GM18873 (cell line): ENCODE measurements at regions not wholly inside any gene's neighbourhood (a gene's known extent, or its start where the extent isn't known, plus 50 kb on each side); places are given as distances from the start of the nearest gene placed in this dataset.
A peak's percentile ranks its signal among the peaks of the same experiment; 100 is the strongest.

Experiments
- ATAC-seq: cut with Tn5 transposase; IDR thresholded peaks from one replicate; pipeline ENCODE4 v1.9.1; 2021; ENCODE audit warnings: mild to moderate bottlenecking, moderate library complexity, moderate number of reproducible peaks; ENCODE audit not compliant: unreplicated experiment, low FRiP score

DNA sequence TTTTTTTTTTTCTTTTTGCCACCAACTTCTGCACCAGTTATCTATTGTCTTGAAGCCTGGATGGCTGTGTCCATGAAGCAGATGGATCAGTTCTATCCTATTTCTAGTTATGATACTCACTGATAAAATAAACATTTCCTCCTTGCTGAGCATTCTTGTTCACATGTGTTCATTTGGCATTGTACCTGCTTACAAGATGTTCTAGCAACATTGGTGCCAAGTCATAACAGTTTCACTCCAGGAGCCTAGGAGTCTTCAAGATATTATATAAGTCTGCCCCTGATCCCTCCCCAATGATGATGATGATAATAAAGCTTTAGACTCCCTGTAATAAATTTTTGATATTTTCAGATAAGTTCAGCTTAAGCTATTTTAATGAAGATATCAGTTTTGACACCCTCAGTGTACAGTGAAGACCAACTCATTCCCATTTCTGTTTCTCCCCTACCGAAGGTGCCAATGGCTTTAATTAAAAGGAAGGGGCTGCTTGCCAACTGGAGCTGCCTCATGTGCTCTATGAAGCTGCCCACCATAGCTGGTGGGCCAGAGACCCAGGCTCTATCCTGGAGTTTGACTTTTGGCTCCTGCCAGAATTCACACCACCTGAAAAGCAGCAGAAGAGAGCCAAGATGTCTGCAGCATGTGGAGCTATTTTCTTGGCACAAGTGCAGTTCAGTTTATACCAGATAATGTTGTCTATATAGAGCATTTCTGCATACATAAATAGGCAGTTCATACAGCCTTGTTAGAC is 265.4 kb upstream of the TET2 start:
- ATAC-seq = no peak

DNA sequence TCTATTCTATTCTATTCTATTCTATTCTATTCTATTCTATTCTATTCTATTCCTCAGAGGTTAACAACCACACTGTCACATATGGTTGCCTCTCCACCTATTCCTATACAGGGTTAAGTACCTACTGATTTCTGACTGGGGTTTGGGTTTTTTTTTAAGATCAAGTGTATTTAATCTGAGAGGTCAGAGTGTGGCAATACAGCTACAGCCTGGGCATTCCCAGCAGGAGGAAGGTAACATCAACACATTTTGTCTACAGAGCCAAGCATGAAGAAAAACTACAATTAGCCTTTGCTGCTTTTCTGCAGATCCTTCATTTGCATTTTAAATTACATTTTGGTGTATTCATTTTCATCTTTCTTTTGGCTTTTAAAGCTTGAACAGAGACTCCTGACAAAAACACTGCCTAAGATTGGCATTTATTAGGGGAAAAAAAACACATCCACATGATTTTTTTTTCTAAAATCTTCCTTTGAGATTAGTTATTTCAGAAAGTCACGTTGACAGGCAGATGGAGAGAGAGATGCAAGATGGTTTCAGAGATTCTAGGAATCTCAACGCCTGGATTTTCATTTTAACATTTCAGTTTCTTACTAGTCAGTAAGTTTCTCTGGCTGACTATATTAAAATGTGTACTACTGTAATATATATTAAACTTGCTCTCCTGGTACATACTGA is 255.9 kb upstream of the TET2 start:
- ATAC-seq = no peak

DNA sequence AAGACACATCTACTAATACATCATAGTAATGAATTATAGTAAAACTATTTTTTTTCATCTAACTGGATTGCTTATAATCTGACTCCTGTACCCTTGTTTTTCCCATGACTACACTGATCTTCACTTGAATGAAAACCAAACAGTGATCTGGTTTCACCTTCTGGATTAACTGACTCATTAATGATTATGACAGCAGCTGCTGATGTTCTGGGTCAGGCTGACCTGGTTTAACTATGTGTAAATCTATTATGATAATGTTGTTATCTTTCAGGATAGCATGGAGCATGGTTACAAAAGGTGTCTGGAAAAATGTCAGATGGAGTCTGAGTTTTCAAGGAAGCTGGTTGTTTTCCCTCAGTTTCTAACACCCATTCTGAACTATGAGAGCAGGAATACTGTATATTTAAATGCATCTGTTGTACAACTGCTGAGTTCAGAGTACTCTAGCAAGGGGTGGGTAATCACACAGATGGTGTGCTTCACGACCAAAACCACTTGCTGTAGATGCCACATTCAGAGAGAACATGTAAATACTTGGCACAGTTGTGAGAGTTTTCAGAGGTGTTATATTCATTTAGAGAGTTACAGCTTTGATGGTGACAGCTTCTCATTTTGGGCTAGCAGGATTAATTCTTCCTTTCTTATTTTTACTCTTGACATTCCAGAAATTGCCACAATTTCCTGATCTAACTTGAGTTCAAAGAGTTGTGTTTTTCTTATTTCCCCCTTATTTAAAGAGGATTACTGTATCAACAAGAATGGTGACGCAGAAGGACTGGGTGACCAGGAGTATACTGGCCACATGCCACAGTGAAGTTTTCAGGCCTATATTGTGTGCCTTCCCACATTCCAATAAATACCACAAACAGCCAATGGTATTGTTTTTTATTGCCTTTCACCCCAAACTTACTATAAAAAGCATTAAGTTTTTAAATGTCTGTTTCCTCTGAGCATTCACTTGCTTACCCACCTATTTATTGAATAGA is 249.7 kb upstream of the TET2 start:
- peak; percentile 70 for ATAC-seq

DNA sequence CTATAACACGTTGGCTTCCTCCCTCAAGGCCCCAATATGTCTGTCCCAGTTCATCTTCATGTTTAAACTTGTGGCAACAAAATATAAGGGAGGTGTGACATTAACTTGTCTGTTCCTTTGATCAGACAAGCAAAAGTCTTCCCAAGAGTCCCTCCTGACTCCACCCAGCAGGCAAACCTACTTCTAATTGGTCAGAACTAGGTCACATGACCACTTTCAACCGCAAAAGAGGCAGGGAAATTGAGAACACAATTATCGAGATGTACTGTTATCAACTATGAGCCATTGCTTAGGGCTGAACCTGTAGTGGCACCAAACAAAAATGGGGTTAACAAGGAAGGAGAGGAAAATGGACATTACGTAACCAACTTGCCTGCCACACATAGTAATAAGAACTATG is 246.8 kb upstream of the TET2 start:
- no peak for ATAC-seq

DNA sequence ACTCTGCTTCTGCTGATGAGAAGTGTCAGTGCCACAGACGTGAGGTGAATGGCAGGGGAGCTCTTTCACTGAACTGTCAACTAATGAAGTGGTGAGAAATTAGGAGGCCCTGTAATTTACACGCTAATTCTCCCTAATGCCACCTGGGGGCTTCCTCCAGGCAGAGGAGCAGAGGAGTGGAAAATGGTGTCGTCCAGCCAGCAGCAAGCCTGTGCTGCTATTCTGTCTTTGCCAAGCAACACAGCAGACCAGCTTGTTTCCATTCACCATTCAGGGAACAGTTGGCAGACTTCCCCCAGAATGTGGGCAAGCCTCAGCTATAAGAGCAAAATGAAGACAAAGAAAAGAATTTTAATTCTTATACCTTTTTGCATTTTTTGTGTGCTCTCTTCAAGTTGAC is 245.2 kb upstream of the TET2 start:
- no peak for ATAC-seq

DNA sequence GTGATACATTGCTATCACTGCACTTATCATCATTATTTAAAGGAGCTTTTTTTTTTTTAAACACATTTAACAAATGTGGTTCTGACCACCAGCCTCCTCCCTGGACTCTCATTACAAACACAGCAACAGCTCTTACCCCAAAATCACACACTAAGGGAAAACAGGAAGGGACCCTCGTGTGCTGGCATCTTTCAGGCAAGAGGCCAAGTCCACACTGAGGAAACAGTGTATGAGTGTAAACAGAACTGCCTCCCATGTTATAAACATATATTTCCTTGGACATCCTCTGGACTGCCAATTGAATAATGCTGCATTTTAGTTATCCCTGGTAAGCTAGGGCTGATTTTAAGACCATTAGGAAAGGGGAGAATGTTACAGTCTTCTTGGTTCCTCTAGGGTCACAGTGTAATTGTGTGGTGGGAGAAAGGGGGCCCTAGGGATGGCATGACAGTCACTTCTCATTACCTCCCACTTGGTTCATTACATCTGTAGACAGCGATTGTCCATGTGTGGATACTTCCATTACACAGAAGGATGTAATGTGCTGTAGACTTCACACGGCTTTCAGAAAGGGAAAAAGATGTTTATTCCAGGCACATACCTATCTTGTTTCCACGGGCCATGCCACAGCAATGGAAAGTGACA is 244.6 kb upstream of the TET2 start:
- ATAC-seq = no peak

DNA sequence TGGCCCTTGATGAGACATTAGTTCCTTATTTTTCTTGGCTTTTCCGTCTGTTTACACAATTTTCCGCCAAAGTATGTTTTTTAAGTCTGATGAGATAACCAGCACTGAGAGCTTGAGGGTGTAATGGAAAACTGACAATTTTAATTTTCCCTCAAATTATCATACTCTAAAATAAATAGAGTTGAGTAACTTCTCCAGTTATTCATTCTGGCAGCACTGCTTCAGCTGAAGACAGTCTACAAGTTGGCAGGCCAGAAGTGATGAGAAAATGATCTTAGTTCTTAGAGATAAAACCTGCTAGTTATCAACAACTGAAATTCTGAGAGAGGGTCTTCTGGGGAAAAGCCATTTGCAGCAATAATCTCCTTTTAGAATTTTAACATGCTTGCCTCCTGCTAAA is 241.6 kb upstream of the TET2 start:
- ATAC-seq = no peak

DNA sequence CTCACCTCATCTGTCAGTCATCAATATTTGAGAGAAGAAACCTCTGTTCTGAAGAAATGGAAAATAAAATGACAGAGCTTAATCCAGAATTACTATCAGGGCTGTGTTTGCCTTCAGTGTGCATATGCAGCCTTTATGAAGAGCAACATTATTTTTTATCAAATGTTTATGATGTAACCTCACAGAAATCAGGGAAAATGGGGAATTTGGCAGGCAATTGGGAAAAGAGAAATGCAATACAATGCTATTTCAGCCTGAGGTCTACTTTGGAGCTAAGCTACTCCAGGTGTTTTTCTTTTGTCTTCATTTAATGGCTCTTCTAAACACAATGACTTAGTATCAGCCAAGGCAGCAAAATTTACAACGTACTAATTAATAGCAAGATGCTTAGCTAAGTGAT is 241.1 kb upstream of the TET2 start:
- ATAC-seq = no peak

DNA sequence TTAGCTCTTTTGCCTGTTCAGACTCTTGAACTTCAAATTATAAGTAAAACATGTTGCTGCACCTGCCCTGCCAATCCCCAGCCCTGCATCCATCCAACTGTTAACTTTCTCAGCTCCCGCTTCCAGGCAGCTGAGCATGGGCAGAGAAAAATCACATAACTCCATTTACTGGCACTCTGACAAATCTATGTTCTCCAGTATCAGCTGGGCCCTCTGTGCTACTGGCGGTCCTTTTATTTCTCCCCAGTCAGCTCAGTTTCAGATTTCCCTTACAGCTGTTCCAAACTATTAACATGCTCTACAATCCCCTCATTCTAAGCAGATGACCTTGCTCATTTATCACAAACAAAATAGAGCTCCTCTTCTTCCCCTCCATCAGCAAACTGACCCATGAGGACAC is 240.4 kb upstream of the TET2 start:
- ATAC-seq = no peak

DNA sequence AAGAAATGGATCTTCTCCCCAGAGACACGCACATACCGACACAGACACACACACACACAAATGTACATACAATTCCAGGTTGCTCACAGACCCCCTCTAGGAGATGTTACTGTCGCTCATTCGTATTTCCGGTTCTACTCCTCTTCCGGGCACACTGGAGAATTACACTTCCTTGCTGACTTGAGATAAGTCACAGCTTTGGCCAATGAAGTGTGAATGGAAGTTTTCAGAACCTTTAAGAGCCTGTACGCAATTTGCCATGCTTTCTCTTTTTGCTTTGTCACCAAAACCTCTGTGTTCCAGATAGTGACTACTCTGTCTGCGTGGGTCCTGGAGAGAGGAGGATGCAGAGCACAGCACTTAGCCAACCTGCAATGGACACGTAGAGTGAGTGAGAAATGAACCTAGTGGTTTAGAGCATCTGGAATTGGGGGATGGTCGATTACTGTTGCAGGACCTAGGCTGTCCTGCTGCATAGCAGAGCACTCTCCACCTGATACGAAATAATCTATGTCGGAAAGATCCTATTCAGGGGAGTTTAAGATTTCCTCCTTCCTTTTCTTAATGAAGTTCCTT is 239.5 kb upstream of the TET2 start:
- no peak for ATAC-seq

DNA sequence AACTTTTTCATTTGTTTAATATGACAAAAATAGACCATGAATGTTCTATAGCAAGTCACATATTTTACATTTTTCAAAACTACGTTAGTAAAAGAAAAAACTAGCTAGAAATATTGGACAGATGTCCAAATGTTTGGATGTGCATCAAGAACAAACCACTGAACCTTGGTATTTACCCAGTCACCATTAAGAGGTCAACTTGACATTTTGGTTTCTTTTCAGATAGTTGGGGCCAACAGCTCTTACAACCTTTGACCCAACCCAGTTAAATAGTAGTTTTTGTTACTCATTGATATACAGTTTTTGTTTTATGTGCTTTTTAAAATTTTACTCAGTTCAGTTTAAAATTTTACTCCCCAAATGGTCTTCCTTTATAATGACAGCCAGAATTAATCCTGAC is 238.7 kb upstream of the TET2 start:
- ATAC-seq = no peak

DNA sequence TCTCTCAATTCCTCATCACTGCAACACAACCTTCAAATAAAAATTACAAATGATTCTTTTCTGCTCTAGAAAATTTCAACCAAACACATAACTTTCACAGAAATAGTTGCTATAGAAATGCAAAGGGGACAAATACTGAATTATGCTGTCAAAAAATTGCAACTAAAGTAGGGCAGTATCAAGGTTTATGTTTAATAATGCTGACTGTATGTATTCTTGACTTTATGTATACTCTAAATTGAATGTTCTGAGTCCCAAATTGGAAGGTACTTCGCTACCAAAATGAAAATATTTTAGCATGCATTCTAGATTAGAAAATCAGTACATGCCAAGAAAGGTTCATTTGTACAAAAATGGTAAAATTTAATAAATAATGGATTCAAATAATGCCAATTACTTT is 237.3 kb upstream of the TET2 start:
- ATAC-seq = no peak

DNA sequence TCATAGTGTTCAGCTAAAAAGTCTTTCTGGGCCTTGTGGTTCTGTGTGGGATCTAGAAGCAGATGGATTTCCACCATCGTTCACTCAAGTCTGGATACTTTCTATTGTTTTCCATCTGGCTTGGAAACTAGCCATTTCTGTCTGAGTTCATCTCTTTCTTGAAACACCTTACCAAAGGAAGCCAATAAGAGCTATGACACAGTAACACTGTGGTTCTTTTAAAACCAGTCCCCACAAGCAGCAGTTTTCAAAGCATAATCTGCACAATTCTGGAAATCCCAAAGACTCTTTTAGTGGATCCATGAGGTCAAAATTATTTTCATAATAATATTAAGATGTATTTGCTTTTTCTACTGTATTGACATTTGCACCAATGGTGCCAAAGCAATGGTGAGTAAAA is 234.2 kb upstream of the TET2 start:
- no peak for ATAC-seq

DNA sequence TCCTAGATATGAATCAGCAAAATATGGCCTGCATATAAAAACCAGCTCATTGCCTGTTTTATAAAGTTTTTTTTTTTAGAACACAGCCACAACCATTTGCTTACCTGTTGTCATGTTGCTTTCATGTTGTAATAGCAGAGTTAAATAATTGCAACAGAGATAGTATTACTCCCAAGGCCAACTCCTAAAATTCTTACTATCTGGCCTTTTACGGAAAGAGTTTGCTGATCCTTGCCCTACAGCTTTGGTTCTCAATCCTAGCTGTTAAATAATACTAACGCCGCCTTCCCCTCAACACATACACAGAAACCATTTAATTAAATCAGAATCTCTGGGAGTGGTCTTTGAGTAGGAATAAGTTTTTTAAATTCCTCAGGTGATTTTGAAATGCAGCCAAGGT is 231.3 kb upstream of the TET2 start:
- ATAC-seq = no peak

DNA sequence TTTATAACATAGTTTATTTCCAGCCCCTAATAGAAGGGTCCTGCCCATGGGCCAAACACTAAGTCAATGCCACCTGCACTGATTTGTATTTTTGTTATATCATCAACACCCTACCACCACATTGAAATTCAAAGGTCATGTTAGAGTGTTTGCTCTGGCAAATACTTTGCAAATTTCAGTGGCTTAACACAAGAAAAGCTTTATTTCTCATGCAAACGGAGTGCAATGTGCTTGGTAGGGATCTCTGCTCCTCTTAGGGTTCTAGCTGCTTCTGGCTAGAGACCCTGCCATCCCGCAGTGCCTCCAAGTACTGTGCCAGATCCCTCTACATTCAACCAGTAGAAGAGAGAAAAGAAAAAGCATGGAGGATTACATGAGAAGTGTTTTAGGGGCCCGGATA is 230.8 kb upstream of the TET2 start:
- ATAC-seq = no peak

DNA sequence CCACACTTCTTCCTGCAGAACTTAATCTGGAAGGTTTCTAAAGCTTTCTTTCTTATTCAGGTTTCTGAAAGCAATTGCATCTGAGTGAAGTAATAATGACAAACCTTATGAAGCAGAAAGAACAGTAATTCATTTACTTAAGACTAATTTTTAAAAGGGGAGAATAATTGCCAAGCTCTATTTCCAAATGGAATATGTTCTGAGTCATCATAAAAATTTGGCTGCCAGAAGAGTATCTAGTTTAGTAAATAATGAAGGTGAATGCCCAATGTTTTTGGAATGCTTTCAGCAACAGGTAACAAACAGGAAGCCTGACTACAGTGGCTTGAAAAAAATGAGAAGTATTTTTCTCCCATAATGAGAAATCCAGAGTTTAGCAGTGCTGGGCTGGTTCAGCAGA is 227.3 kb upstream of the TET2 start:
- ATAC-seq = no peak

DNA sequence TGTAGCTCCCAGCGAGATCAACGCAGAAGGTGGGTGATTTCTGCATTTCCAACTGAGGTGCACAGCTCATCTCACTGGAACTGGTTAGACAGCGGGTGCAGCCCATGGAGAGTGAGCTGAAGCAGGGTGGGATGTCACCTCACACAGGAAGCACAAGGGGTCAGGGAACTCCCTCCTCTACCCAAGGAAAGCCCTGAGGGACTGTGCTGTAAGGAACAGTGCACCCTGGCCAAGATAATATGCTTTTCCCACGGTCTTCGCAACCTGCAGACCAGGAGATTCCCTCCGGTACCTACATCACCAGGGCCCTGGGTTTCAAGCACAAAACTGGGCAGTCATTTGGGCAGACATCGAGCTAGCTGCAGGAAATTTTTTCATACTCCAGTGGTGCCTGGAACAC is 216.4 kb upstream of the TET2 start:
- ATAC-seq = peak; percentile 12

DNA sequence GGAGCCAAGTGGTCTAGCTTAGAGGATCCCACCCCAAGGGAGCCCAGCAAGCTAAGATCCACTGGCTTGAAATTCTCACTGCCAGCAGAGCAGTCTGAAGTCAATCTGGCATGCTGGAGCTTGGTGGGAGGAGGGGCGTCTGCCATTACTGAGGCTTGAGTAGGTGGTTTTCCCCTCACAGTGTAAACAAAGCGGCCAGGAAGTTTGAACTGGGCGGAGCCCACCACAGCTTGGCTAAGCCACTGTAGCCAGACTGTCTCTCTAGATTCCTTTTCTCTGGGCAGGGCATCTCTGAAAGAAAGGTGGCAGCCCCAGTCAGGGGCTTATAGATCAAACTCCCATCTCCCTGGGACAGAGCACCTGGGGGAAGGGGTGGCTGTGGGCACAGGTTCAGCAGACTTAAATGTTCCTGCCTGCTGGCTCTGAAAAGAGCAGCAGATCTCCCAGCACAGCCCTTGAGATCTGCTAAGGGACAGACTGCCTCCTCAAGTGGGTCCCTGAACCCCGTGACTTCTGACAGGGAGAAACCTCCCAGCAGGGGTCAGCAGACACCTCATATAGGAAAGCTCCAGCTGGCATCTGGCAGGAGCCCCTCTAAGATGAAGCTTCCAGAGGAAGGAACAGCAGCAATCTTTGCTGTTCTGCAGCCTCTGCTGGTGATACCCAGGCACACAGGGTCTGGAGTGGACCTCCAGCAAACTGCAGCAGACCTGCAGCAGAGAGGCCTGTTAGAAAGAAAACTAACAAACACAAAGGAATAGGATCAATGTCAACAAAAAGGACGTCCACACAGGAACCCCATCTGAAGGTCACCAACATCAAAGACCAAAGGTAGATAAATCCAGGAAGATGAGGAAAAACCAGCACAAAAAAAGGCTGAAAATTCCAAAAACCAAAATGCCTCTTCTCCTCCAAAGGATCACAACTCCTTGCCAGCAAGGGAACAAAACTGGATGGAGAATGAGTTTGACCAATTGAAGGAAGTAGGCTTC is 215.6 kb upstream of the TET2 start:
- peak; percentile 77 for ATAC-seq

DNA sequence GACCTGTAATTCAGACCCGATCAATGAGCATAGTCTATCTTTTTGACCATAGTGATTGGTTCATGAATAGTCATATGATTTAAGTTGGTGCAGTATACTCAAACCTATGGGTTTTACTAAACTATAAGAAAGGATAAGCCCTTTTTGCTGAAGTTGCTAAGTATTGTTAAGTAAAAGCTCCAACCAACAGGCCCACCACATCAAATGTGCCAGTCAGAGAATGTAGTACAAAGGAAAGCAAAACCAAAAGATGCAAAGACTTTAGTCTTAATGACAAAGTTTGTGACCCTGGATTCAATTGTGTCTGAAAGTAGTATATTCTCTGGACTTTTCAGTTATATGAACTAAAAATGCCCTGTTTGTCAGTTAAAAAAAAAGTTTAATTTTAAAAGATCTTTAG is 208.1 kb upstream of the TET2 start:
- no peak for ATAC-seq
